GM18951 (cell line): ENCODE measurements at regions not wholly inside any gene's neighbourhood (a gene's known extent, or its start where the extent isn't known, plus 50 kb on each side); places are given as distances from the start of the nearest gene placed in this dataset.
"Not testable (repeated sequence)": the region's sequence is repeated elsewhere in the genome, so short reads cannot be mapped to it uniquely, and the experiment has no call there.

ENCODE experiments used
- POLR2A ChIP-seq: IDR thresholded peaks from 4 replicates; pipeline ENCODE4 v1.6.1; 2011; ENCODE audit warnings: mild to moderate bottlenecking; ENCODE audit not compliant: insufficient read length, insufficient read depth; ENCODE audit errors: extremely low read depth
- in situ Hi-C: fragments of 300-500 bp; cut with MboI; formaldehyde crosslinking; loops from one replicate; pipeline ENCODE4 v1.12.0; 2022; ENCODE audit warnings: low sequenced_read_pairs, mixed read lengths, inconsistent platforms; ENCODE audit not compliant: unreplicated experiment

DNA sequence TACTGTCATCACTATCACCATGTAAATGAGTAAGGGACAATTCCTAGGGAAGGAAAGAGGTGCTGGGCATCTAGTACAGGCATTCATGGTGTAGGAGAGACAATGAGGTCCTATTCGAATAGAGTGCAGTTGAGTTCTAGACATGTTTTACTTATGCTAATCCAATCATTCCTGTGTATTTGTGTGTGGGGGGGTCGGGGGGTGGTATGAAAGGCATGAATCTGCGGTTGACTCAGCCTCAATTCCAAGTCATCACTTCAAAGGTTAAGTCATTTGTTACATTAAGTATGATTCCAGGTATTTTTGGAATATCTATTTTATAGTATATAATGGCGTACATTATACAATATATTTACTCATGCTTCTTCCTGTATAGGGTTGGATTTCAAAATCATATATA is 163.1 kb upstream of the GALNT15 start:
- TF ChIP-seq POLR2A: no peak
- in situ Hi-C loops: no loop called here

DNA sequence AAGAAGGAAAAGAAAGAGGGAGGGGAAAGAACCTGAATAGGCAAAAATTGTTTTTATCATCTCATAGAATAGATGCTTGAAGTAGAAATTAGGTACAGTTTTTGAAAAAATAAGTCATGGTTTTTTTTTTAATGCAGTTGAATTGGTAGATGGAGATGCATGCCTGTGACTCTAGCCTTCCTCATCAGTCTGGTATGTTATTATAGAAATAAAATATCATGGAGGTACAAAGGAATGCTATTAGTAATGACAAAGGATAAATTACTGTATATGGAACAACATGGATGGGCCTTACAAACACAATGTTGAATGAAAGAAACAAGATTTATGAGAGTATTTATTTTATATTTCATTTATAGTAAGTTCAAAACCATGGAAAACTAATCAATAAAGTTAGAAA is 162.4 kb upstream of the GALNT15 start:
- TF ChIP-seq POLR2A: no peak
- in situ Hi-C loops: no loop called here

DNA sequence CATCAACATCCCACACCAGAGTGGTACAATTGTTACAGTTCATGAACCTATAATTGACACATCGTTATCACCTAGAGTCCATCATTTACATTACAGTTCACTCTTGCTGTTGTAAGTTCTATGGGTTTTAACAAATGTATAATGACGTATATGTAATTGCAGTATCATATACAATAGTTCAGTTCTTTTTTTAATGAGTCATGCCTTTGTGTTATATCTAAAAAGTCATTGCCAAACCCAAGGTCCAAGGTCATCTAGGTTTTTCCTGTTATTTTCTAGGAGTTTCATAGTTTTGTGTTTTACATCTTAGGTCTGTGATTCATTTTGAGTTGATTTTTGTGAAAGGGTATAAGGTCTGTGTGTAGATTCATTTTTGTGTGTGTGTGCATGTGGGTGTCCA is 160.9 kb upstream of the GALNT15 start:
- in situ Hi-C loops: no loop called here
- no peak for TF ChIP-seq POLR2A

DNA sequence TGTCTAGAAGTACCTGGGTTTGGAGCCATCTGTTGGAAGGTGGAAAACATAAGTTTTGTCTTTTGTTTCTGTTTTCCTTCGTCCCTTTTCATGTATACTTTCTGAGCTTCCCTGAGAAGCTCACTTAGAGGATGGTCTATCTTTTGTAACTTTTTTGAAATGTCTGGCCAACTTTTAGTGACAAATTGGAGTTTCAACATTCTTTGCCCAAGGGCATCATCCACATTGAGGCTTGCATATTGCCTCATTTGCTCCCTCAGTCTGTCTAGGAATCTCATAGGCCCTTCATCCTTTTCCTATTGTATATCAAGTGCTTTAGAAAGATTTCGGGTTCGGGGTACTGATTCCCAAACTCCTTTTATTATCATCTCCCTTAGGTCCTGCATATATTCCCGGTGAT is 152.7 kb upstream of the GALNT15 start:
- in situ Hi-C loops: not testable (repeated sequence)

DNA sequence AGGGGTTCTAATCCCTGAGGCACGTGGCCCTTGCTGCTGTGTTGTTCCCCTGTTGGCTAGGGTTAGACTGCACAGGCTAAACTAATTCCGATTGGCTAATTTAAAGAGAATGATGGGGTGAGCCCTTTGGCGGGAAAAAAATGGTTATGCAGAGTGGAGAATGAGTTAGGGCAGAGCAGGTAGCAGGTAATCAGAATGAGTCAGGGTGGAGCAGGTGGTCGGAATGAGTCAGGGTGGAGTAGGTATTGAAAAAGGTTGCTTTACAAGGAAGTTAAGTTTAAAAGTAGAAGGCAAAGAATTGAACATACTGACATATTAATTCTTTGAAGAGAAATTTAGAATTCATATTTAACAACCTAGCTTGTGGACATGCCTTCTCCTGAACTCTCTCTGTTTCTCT is 150.6 kb upstream of the GALNT15 start:
- in situ Hi-C loops: not testable (repeated sequence)

DNA sequence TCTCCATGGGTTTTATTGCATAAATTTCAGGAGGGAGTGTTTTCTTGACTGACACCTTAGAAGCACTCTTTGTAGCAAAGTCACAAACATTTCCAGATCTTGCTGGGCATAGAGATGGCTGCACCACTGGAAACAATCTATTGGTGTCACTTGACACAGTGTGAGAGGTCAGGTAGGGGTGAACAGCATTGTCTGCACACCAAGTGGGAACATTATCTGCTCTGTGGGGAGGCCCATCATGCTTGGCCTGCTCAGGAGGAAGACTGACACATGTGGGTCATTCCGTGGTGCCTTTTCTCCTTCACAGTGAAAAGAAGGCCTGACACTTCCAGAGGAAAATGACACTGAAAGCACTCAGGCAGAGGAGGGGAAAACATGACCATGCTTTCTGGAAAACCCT is 149.9 kb upstream of the GALNT15 start:
- no peak for TF ChIP-seq POLR2A
- in situ Hi-C loops: no loop called here

DNA sequence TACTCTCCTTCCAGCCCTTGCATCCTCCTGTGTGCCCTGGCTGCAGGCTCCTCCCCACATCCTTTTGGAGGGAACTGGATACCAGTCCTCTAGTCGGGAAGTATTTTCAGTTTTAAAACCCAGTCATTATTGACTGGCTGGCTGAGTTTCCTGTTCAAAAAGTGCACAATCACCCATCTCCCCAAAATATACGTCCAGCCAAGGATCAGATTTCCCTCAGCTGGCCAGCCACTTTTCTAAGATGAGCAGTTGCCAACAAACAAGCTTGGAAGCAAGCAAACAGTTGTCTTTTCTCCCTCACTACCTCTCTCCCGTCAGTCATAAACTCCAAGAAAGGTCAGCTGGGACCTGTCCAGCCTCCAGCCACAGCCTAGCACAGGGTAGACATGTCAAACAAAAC is 147.7 kb upstream of the GALNT15 start:
- no peak for TF ChIP-seq POLR2A

DNA sequence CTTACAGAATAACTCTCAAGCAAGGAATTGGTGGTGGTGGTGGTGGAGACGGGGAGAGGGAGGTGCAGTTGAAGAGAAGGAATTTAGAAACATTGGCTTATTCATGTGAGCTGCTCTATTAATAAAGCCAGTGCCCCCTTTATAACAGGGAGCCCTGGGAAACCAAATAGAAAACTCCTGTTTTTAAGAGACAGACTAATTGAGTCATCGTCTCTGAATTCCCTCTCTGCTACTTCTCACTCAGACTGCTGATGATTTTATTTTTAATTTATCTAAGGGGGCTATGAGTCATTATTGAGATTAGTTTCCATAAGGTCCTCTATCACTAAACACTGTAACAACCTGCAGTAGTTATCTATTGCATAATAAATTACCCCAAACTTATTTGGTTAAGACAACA is 145.9 kb upstream of the GALNT15 start:
- in situ Hi-C loops: no loop called here
- no peak for TF ChIP-seq POLR2A

More for the DNA sequence above, 147.7 kb upstream of the GALNT15 start:
- in situ Hi-C loops: no loop called here

DNA sequence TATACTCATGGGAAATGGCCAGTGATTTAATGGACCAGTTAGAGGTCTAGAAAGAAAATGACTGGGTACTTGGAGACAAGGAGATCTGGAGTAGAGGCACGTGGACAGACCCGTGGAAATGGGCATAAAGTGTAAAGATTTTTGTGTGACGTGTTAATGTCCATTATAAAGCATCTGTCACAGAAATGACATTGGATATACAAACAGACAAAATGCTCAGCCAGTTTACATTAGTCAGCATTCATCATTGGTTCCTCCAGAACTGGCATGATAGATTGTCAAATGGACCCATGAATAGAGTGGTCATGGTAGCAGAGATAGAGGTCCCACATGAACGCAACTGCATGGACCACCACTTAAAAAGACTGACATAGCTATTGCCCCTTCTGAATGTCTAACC is 144.1 kb upstream of the GALNT15 start:
- in situ Hi-C loops: no loop called here
- no peak for TF ChIP-seq POLR2A

DNA sequence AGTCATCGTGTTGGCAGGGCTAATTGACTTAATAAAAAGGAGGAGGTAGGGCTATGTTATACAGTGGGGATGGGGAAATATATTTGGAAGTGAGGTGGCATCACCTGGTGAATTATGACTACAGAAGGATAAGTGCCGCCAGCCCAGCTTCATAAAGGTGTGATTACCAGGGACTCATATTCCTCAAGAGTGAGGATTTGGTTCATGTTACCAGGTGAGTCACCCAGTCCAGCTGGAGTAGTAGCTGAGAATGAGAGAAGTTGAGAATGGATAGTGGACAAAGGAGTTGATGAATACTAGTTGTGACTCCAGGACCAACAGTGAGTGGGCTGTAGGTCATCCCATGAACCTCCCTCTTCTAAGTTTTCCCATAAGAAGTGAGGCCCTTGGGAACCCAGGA is 143.0 kb upstream of the GALNT15 start:
- in situ Hi-C loops: no loop called here
- no peak for TF ChIP-seq POLR2A

DNA sequence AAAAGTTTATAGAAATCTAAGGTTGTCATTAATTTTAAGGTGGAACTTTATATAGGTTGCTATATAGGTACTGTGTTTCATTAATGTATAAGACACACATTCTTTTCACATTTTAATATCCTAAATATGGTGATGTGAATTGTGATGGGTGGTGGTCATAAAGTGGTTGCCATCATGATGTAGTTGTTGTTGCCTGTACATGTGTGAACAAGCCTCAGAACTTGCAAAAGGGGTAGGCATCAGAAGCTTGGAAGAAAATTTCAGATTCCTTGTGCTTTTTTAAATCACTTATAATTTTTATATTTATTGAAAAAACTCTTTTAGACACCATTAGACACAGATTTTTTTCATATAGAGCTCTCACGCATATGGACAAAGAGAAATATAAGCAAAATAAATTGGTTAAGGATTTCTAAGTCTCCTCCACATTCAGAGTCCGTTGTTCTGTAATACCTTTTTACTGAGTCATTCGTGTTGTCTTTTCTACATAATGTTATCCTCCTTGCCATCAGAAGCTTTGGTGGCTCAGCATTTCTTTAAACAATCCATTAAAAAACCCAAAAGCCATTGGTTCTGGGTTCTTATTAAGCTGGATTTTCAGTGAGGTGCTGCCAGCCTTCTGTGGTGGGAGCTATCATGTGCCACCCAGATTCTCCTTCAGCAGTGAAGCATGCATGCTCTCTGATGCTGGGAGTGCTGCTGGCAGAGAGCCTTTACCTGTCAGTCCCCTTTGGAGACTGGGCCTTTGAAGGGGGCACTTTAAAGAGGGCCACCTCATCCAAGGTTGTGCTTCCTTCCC is 140.4 kb upstream of the GALNT15 start:
- in situ Hi-C loops: no loop called here
- TF ChIP-seq POLR2A: no peak

DNA sequence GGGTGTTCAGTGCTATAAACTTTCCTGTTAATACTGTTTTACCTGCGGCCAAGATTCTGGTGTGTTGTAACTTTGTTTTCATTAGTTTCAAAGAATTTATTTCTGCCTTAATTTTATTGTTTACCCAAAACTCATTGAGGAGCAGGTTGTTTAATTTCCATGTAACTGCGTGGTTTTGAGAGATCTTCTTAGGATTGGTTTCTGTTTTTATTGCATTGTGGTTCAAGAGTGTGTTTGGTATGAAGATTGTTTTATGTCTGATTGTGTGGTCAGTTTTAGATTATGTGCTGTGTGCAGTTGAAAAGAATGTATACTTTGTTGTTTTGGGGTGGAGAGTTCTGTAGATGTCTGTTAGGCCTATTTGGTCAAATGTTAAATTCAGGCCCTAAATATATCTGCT is 133.5 kb upstream of the GALNT15 start:
- in situ Hi-C loops: no loop called here
- no peak for TF ChIP-seq POLR2A

DNA sequence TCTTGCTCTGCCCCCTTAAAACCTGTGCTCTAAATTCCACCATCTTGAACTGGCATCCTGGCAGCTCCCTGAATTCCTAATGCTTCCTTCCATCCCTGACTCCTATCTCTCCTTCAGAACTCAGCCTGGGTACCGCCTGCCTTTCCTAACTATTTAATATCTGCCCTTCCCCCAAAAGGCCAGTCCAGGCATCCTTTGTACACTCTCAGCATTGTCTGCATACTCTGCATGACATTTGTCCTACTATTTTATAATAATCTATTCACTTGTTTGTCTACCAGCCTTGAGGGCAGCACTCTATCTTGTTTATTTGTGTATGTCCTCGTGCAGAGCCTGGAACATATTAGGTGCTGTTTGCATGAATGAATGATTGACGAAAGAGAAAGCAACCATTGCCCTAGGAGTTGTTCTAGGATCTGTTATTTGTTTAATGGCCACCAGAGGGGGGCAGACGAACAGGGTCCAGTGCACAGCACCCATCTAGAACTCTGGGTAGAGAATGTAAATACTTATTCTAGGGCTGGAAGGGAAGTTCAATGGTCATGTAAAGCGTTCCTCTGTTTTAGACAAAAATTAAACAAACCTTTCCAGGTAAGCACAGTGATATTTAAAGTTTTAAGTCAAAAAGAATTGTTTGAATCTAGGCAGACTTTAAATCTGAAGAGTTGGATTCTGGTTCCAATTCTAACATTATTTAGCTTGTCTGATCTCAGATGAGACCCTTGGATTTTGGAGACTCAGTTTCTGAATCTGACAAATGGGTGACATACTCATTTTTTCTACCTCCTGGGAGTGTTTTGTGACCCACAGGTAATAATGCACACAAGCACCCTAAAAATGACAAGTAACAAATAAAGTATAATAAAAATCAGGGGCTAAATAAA is 125.8 kb upstream of the GALNT15 start:
- in situ Hi-C loops: no loop called here
- no peak for TF ChIP-seq POLR2A
